Neural progenitor cell (in vitro differentiated cells): ENCODE measurements at regions not wholly inside any gene's neighbourhood (a gene's known extent, or its start where the extent isn't known, plus 50 kb on each side); places are given as distances from the start of the nearest gene placed in this dataset.

Source experiments
- DNase-seq: peaks from one replicate; pipeline ENCODE4 v3.0.0-alpha.2; 2016; ENCODE audit warnings: low spot score
- H2AFZ ChIP-seq: fragments of 200-600 bp; sonication (generic); replicated peaks from 2 replicates; pipeline ENCODE4 v1.6.1; 2016; ENCODE audit warnings: antibody characterized with exemption
- H3F3A ChIP-seq: fragments of 200-600 bp; sonication (generic); 2 replicates; pipeline ENCODE4 v1.6.1; 2016; ENCODE audit warnings: antibody characterized with exemption, low read depth
- H3K27ac ChIP-seq: fragments of 200-600 bp; sonication (generic); 2 replicates; pipeline ENCODE4 v1.5.1; 2016; ENCODE audit warnings: mild to moderate bottlenecking
- H3K27me3 ChIP-seq: fragments of 200-600 bp; sonication (generic); 2 replicates; pipeline ENCODE4 v1.6.1; 2016; ENCODE audit warnings: mild to moderate bottlenecking, moderate library complexity
- H3K36me3 ChIP-seq: fragments of 200-600 bp; sonication (generic); 2 replicates; pipeline ENCODE4 v1.5.1; 2016
- H3K4me1 ChIP-seq: fragments of 200-600 bp; sonication (generic); 2 replicates; pipeline ENCODE4 v1.6.1; 2016; ENCODE audit warnings: mixed run types
- H3K4me2 ChIP-seq: fragments of 200-600 bp; sonication (generic); 2 replicates; pipeline ENCODE4 v1.6.1; 2016
- H3K4me3 ChIP-seq: fragments of 200-600 bp; sonication (generic); 2 replicates; pipeline ENCODE4 v1.5.1; 2016
- H3K79me2 ChIP-seq: fragments of 200-600 bp; sonication (generic); 2 replicates; pipeline ENCODE4 v1.6.1; 2016; ENCODE audit warnings: low read depth
- H3K9ac ChIP-seq: fragments of 200-600 bp; sonication (generic); 2 replicates; pipeline ENCODE4 v1.6.1; 2016
- H3K9me3 ChIP-seq: fragments of 200-600 bp; sonication (generic); 2 replicates; pipeline ENCODE4 v1.5.1; 2016; ENCODE audit warnings: low read depth
- H4K20me1 ChIP-seq: fragments of 200-600 bp; sonication (generic); 2 replicates; pipeline ENCODE4 v1.6.1; 2016; ENCODE audit warnings: low read depth
- H3K27ac Mint-ChIP-seq: 3 replicates; pipeline ENCODE4 v1.8.0; 2021; ENCODE audit warnings: mixed read lengths
- H3K27me3 Mint-ChIP-seq: 2 replicates; pipeline ENCODE4 v1.8.0; 2022; ENCODE audit warnings: low read depth, mild to moderate bottlenecking, inconsistent platforms, moderate library complexity, mixed read lengths; ENCODE audit not compliant: insufficient read depth
- H3K36me3 Mint-ChIP-seq: 3 replicates; pipeline ENCODE4 v1.8.0; 2021; ENCODE audit warnings: mixed read lengths
- H3K4me1 Mint-ChIP-seq: 3 replicates; pipeline ENCODE4 v1.8.0; 2021; ENCODE audit warnings: mixed read lengths
- H3K4me3 Mint-ChIP-seq: 3 replicates; pipeline ENCODE4 v1.8.0; 2021; ENCODE audit warnings: mild to moderate bottlenecking, moderate library complexity, mixed read lengths
- H3K9me3 Mint-ChIP-seq: 3 replicates; pipeline ENCODE4 v1.8.0; 2020; ENCODE audit warnings: mixed read lengths
- EZH2 ChIP-seq: fragments of 200-600 bp; sonication (generic); IDR thresholded peaks from 2 replicates; pipeline ENCODE4 v1.6.1; 2017; ENCODE audit warnings: antibody characterized with exemption, mild to moderate bottlenecking, moderate library complexity
- EZH2phosphoT487 ChIP-seq: fragments of 200-600 bp; sonication (generic); IDR thresholded peaks from 2 replicates; pipeline ENCODE4 v1.6.1; 2017; ENCODE audit warnings: antibody characterized with exemption
- TF ChIP-seq, protein P1 (sequence below): fragments of 200-600 bp; sonication (generic); IDR thresholded peaks from 2 replicates; pipeline ENCODE4 v1.5.1; 2017; ENCODE audit warnings: antibody characterized with exemption, mild to moderate bottlenecking

DNA sequence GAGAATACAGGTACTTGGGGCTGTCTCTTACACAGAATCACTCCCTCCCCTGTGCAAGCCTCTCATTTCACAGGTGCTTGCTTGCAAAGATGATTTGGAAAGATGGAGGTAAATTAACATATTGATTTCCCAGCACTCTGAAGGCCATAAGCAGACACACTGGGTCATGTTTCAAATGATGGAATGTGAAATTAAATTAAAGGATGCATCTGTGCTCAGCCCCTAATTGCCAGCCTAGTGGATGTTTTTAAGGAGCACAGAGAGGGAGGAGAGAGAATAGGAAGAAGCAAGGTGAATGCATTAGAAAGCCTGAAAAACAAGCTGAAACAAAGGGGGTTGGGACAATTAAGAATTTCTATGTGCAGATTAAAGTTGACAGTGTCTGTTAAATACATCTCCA lies 96.1 kb upstream of the GRIP1 start:
- no peak for DNase-seq
- no peak overlapping the region for H3K4me2 ChIP-seq
- H3K27me3 ChIP-seq = no peaks in the 10 kb centered on the region
- H3K27ac ChIP-seq = no peak overlapping the region
- no peaks in the 10 kb centered on the region for H3F3A ChIP-seq
- Mint-ChIP-seq H3K9me3 (no peaks in the 10 kb centered on the region), H3K4me3 (no peak overlapping the region), H3K36me3 (no peaks in the 10 kb centered on the region), H3K4me1 (peaks cover 8% of the 10 kb centered on the region), H3K27ac (no peak overlapping the region), H3K27me3 (no peaks in the 10 kb centered on the region)
- no peak overlapping the region for H2AFZ ChIP-seq
- no peaks in the 10 kb centered on the region for H3K9me3 ChIP-seq
- no peak overlapping the region for H3K4me3 ChIP-seq
- H3K36me3 ChIP-seq = no peaks in the 10 kb centered on the region
- TF ChIP-seq, protein P1, sequence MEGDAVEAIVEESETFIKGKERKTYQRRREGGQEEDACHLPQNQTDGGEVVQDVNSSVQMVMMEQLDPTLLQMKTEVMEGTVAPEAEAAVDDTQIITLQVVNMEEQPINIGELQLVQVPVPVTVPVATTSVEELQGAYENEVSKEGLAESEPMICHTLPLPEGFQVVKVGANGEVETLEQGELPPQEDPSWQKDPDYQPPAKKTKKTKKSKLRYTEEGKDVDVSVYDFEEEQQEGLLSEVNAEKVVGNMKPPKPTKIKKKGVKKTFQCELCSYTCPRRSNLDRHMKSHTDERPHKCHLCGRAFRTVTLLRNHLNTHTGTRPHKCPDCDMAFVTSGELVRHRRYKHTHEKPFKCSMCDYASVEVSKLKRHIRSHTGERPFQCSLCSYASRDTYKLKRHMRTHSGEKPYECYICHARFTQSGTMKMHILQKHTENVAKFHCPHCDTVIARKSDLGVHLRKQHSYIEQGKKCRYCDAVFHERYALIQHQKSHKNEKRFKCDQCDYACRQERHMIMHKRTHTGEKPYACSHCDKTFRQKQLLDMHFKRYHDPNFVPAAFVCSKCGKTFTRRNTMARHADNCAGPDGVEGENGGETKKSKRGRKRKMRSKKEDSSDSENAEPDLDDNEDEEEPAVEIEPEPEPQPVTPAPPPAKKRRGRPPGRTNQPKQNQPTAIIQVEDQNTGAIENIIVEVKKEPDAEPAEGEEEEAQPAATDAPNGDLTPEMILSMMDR = no peak
- TF ChIP-seq EZH2phosphoT487 (no peak), EZH2 (no peak)
- peaks cover 9% of the 10 kb centered on the region for H4K20me1 ChIP-seq
- peaks cover 18% of the 10 kb centered on the region for H3K4me1 ChIP-seq
- H3K79me2 ChIP-seq = no peaks in the 10 kb centered on the region
- H3K9ac ChIP-seq = no peak overlapping the region

DNA sequence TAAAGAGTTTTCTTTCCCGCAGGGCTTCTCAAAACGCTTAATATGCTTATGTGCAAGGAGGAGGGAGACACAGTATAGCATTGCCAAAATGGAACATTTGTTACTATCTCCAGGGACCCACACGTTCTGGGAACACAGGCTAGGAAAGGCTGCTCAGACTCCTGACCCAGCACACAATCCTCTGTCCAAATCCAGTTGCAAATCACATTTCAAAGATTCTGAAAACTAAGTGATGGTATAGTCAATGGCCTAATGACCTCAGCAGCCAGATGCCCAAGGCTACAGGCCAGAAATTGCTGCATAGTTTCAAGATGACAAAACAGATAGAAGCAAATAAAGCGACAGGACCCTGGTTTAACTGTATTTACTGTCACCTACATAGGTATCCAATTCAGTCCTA lies 97.0 kb upstream of the GRIP1 start:
- H3K4me3 Mint-ChIP-seq = no peak overlapping the region

DNA sequence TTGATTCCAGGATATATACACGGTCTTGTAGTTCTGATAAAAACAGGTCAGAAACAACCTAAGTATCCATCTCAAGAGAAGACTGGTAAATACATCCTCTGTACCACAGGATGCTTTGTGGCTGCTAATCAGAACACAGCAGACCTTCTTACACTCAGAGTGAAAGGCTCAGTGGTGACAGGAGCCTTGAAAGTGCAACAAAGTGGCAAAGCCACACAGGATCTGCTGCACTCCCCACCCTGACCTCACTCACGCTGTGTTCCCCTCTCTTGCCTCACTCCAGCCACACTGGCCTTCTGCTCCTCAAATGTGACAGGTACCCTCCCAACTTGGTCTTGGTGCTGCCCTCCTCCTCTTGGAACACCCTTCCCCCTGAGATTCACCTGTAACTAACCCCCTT lies 98.1 kb upstream of the GRIP1 start:
- no peaks in the 10 kb centered on the region for H3K36me3 ChIP-seq
- Mint-ChIP-seq H3K4me3 (no peak overlapping the region), H3K27ac (no peak overlapping the region), H3K36me3 (no peaks in the 10 kb centered on the region), H3K27me3 (no peaks in the 10 kb centered on the region), H3K4me1 (peaks cover 12% of the 10 kb centered on the region), H3K9me3 (no peaks in the 10 kb centered on the region)
- no peaks in the 10 kb centered on the region for H3K79me2 ChIP-seq
- H3K4me3 ChIP-seq = no peak overlapping the region
- no peaks in the 10 kb centered on the region for H3K9me3 ChIP-seq
- no peak overlapping the region for H3K4me2 ChIP-seq
- H4K20me1 ChIP-seq = peaks cover 9% of the 10 kb centered on the region
- H3K9ac ChIP-seq = no peak overlapping the region
- DNase-seq = no peak
- no peaks in the 10 kb centered on the region for H3K27me3 ChIP-seq
- H3F3A ChIP-seq = no peaks in the 10 kb centered on the region
- TF ChIP-seq EZH2phosphoT487 = no peak
- TF ChIP-seq, protein P1 = no peak
- TF ChIP-seq EZH2 = no peak
- H2AFZ ChIP-seq = no peak overlapping the region
- no peak overlapping the region for H3K27ac ChIP-seq
- H3K4me1 ChIP-seq = peaks cover 22% of the 10 kb centered on the region

More for the DNA sequence above, 97.0 kb upstream of the GRIP1 start:
- peaks cover 9% of the 10 kb centered on the region for H4K20me1 ChIP-seq
- TF ChIP-seq, protein P1 = no peak
- TF ChIP-seq EZH2 = no peak
- TF ChIP-seq EZH2phosphoT487 = no peak
- H3K4me2 ChIP-seq = no peak overlapping the region
- H3F3A ChIP-seq = no peaks in the 10 kb centered on the region
- H3K27me3 ChIP-seq = no peaks in the 10 kb centered on the region
- Mint-ChIP-seq H3K27me3 (no peaks in the 10 kb centered on the region), H3K36me3 (no peaks in the 10 kb centered on the region), H3K4me1 (peaks cover 12% of the 10 kb centered on the region), H3K9me3 (no peaks in the 10 kb centered on the region), H3K27ac (no peak overlapping the region)
- H3K27ac ChIP-seq = no peak overlapping the region
- no peak for DNase-seq
- no peaks in the 10 kb centered on the region for H3K79me2 ChIP-seq
- H3K36me3 ChIP-seq = no peaks in the 10 kb centered on the region
- H3K9me3 ChIP-seq = no peaks in the 10 kb centered on the region
- H3K9ac ChIP-seq = no peak overlapping the region
- H2AFZ ChIP-seq = no peak overlapping the region
- no peak overlapping the region for H3K4me3 ChIP-seq
- H3K4me1 ChIP-seq = peaks cover 18% of the 10 kb centered on the region

DNA sequence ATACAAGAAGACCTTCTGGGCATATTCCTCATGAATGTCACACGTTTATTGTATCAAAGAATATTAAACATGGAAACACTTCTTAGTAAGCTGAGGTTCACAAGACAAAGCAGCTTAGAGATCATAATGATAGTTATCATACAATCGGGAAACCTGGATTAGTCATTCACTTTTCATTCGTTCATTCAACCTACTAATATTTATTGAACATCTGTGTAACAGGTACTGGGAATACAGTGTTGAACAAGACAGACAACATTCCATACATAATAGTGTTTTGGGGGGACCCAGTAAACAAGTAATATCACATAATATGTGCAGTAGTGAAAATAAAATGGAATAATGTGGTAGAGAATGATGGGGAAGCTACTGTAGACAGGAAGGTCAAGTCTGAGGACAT lies 100.6 kb upstream of the GRIP1 start:
- TF ChIP-seq EZH2 (no peak), EZH2phosphoT487 (no peak)
- TF ChIP-seq, protein P1 = no peak
- H3K9me3 ChIP-seq = no peaks in the 10 kb centered on the region
- no peaks in the 10 kb centered on the region for H3F3A ChIP-seq
- no peaks in the 10 kb centered on the region for H3K27me3 ChIP-seq
- H4K20me1 ChIP-seq = peaks cover 9% of the 10 kb centered on the region
- no peak overlapping the region for H3K4me3 Mint-ChIP-seq
- H3K79me2 ChIP-seq = no peaks in the 10 kb centered on the region
- no peaks in the 10 kb centered on the region for H3K36me3 ChIP-seq
- no peak overlapping the region for H2AFZ ChIP-seq
- H3K27ac Mint-ChIP-seq = no peak overlapping the region
- H3K4me2 ChIP-seq = no peak overlapping the region
- no peak overlapping the region for H3K9ac ChIP-seq
- no peaks in the 10 kb centered on the region for H3K9me3 Mint-ChIP-seq
- DNase-seq = no peak
- H3K36me3 Mint-ChIP-seq = no peaks in the 10 kb centered on the region
- peaks cover 32% of the 10 kb centered on the region for H3K4me1 ChIP-seq
- H3K27ac ChIP-seq = no peak overlapping the region
- H3K27me3 Mint-ChIP-seq = no peaks in the 10 kb centered on the region
- H3K4me3 ChIP-seq = no peak overlapping the region
- peaks cover 12% of the 10 kb centered on the region for H3K4me1 Mint-ChIP-seq
